Breast epithelium (tissue), 3 donors: ENCODE measurements at regions not wholly inside any gene's neighbourhood (a gene's known extent, or its start where the extent isn't known, plus 50 kb on each side); places are given as distances from the start of the nearest gene placed in this dataset.

Source experiments
- CTCF ChIP-seq, 3 donors: fragments of 450-650 bp; IDR thresholded peaks; one replicate each; pipeline ENCODE4 v1.5.1; 2016 to 2017; ENCODE audit warnings: antibody characterized with exemption in 3 of 3, mild to moderate bottlenecking in 3 of 3, moderate library complexity in 3 of 3
- POLR2A ChIP-seq: fragments of 450-650 bp; IDR thresholded peaks from one replicate; pipeline ENCODE4 v1.6.1; 2016; ENCODE audit warnings: antibody characterized with exemption, mild to moderate bottlenecking, moderate library complexity
- POLR2AphosphoS5 ChIP-seq, 3 donors: sonication (generic); formaldehyde crosslinking; IDR thresholded peaks; one replicate each; pipeline ENCODE4 v1.6.1; 2017; ENCODE audit warnings: antibody characterized with exemption in 3 of 3

GRCh38 chr4:181698221-181698620, 545.0 kb upstream of the TENM3 start:
- TF ChIP-seq CTCF (IDR thresholded peaks at IDR 0.05) (no peak), POLR2A (no peak), POLR2AphosphoS5 (IDR thresholded peaks at IDR 0.05) (no peak)
